GM19452 (cell line): ENCODE measurements at regions not wholly inside any gene's neighbourhood (a gene's known extent, or its start where the extent isn't known, plus 50 kb on each side); places are given as distances from the start of the nearest gene placed in this dataset.
"Not testable (repeated sequence)": the region's sequence is repeated elsewhere in the genome, so short reads cannot be mapped to it uniquely, and the experiment has no call there.

Experiments used
- ATAC-seq: cut with Tn5 transposase; IDR thresholded peaks from one replicate; pipeline ENCODE4 v1.9.1; 2021; ENCODE audit not compliant: unreplicated experiment

DNA sequence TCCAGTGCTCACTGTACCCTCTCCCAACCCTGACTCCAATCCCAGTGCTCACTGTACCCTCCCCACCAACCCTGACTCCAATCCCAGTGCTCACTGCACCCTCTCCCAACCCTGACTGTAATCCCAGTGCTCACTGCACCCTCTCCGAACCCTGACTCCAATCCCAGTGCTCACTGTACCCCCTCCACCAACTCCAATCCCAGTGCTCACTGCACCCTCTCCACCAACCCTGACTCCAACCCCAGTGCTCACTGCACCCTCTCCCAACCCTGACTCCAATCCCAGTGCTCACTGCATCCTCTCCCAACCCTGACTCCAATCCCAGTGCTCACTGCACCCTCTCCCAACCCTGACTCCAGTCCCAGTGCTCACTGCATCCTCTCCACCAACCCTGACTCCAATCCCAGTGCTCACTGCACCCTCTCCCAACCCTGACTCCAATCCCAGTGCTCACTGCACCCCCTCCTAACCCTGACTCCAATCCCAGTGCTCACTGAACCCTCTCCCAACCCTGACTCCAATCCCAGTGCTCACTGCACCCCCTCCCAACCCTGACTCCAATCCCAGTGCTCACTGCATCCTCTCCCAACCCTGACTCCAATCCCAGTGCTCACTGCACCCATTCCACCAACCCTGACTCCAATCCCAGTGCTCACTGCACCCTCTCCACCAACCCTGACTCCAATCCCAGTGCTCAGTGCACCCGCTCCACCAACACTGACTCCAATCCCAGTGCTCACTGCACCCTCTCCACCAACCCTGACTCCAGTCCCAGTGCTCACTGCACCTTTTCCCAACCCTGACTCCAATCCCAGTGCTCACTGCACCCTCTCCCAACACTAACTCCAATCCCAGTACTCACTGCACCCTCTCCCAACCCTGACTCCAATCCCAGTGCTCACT, 136.3 kb upstream of the ZNF618 start:
- not testable (repeated sequence) for ATAC-seq

- not testable (repeated sequence) for ATAC-seq
Observed at GRCh38 chr9:113740508-113741500, 135.3 kb upstream of the ZNF618 start.

DNA sequence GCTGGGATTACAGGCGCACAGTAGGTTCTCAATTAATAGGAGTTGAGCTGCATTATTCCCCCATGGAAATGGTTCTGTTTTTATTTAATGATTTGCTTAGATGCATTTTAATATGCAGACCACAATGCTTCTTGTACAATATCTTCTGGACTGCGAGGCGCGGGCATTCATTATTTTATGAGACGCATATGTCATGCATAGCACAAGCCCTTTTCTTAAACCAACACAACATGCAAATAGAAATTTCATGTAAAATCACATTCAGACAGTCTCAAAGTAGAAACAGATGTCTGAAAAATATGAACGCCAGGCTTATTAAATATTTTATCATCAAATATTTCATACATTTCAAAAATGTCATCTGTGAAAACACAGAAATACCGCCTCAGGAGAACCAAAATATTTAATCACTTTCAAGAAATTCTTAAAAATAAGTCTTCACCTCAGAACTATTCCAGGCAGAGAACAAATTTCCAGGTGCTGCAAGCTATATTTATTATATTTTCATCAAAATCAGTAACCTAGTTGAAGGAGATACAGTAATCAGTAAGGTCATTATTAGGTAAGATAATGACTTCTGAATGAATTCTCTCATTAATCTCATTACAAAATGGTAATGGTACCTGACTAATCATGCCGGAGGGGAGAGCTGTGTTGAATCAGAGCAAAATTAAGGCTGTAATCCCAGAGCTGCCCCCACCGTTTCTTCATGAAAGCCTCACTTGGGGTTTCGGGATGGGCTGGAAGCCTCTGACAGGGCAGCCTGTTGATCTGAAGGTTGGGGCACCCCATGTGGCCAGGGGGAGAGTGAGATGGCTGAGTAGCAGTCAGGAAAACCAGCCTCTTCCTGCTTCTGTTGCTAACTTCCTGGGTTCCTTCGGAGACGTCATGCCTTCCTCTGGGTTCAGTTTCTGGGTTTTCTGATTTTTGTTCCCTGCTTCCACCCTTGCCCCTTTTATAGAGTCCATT, 133.9 kb upstream of the ZNF618 start:
- ATAC-seq, result no peak

GRCh38 chr9:113742878-113743277, 133.2 kb upstream of the ZNF618 start:
- ATAC-seq, result no peak

DNA sequence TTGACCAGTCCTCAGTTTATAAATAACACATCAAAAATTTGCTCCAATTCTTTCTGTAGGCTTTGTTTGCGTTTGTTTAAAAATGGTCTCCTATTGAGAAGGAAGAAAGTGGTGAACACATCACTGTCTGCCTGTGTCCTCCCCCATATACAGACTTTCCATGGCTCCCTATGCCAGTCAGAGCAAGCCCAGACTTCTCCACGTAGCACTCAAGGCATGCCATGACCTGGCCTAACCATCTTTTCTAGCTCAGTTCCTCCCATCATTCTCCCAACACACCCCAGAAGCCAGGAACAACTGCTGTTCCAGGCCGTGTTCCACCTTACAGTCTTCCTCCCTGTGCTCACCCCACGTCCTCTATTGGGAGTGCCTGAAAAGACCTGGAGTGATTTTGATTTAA, 129.6 kb upstream of the ZNF618 start:
- no peak for ATAC-seq

- ATAC-seq, result no peak
Observed at GRCh38 chr9:113748135-113748534, 128.0 kb upstream of the ZNF618 start.

DNA sequence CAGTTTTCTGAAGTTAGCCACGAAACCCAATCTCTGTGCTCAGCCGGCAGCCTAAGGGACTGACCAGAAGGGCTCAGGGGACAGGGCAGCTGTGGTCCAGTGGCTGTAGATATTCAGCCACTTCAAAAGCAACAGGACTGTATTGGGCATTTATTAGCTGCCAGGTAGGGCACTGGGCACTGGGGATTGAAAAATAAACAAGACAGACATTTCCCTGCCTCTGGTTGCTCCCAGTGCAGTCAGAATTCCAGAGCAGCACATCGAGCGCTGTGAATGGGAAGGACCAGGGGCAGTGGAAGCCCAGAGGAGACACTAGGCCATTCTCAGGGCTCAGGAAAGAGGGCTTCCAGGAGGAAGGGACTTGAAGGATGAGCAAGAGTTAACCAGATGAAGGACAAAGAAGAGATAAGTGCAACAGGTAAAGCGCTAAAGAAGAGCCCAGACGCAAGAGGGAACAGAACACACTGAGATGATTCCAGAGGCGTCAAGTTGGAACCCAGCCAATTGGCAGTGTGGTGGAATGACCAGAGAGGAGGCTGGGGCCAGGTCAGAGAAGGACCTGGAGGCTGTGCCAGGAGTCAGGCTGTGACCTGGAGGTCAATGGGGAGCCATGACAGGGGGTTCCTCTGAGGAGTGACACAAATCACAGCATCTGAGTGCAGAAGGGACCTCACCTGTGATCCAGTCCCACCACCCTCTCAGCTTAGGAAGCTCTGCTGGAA, 122.5 kb upstream of the ZNF618 start:
- ATAC-seq, result no peak

- no peak for ATAC-seq
Observed at GRCh38 chr9:113754739-113755138, 121.4 kb upstream of the ZNF618 start.

GRCh38 chr9:113755433-113755832, 120.7 kb upstream of the ZNF618 start:
- no peak for ATAC-seq

DNA sequence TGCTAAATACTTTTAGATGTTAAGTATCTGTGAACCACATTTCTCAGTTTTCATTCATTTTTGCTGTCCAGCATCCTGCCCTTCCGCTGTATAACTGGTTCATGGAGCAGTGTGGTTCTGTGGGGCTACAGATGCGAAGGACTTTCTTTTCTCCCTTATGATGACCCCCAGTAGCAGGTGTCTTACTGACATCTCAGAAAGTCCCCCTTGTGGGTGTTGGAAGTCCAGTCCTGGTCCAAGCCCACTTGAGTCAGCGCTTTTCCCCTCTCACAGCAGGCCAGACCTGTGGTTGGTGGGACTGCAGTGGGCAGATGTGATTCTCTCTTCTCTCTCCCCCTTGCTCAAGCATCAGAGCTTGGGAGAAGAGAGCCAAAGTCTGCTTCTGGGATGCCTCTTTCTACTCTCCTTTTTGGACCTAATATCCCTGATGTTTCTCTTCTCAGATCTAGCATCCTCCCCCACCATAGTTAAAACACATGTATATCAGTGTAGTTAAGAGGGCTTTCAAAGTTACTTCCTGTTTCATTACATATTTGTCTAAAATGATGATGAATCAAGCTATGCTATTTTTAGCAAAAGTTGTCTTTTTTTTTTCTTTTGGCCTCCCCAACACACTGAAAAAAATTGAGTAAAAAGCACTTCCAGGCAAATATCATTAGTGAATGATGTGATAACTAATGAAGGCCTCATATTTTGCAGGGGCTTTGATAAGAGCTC, 119.5 kb upstream of the ZNF618 start:
- ATAC-seq, result no peak

DNA sequence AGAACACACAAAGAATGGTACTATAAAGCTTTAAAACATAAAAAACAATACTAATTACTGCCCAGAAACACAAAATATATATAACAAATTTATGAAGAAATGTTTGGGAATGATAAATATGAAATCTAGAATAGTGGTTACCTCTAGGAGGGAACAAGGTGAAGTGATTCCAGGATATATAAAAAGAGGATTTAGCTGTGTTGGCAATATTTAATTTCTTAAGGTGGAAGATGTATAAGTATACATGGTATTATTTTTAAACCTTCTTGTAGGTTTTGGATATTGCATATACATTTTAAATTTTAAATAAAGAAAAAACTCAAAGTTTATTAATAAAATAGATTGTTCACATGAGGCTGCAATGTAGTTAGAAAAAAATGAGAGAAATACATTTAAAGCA, 112.7 kb upstream of the ZNF618 start:
- no peak for ATAC-seq

DNA sequence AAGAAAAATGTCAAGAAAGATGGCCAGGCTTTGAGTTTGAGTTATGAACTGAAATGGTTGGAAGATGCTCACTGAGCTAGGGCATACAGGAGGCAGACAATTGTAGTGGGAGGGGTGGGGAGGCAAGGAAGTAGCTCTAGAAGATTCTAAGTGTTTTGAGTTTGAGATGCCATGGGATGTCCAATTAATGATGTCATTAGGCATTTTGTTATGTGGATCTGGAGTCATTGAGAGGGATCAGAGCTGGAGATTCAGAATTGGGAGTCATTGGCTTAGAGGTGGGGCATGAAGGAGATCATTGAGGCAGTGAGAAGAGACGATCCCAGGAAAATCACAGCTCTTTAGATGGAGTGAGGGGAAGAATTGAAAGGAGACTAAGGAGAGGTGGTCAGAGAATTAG, 111.5 kb upstream of the ZNF618 start:
- no peak for ATAC-seq

DNA sequence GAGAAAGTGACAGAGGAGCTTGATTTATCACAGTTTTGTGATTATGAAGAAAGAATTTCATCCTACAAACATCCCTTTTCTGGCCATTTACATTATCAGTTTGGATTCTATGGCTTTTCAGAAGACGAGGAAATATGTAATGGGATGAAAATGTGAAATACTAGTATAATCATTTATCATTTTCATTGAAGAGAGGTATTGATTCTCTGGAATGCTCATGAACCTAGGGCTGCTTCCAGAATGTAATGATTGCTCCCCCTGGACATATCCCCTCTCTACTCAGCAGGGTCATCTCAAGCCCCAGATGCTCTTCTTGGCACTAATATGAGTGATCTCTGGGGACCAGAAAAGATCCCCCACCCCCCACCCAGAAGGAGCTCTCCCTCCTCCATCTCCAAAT, 106.7 kb upstream of the ZNF618 start:
- no peak for ATAC-seq

GRCh38 chr9:113770396-113770795, 105.7 kb upstream of the ZNF618 start:
- ATAC-seq, result no peak

DNA sequence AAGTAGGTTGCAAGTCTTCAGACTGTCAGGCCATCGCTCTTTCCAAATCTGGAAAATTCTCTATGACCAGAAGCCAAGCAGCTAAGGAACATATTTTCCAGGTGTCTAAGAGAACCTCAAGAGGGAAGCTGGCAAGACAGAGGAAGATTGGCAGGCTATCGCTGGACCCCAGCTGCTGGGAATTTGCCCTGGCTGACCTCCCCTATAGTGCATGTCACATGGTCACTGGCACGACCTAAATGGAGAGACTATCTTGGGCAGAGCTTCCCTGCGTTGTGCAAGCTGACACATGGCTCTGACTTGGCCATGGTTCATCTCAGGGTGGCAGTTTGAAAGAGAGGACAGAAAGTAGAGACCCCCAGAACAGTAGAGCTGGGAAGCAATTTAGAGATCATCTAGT, 104.9 kb upstream of the ZNF618 start:
- no peak for ATAC-seq

GRCh38 chr9:113772121-113772810, 103.8 kb upstream of the ZNF618 start:
- no peak for ATAC-seq

DNA sequence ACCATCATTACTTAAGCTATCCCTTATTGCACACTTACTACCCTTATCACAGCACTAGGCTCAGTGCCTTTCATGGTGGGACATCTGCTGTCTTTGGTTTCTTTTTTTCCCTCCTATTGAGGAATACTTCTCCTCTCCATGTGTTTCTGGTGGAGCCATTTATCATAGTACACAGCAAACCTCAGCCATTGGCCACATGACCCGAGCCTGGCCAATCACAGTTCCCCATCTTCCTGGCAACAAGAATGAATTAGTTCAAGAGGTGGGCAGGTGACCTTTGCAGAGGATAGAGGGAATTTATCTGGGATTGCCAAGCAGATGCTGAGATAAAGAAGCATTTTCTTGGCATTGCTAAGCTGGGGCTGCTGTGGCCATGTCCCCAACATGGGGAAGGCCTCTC, 101.1 kb upstream of the ZNF618 start:
- no peak for ATAC-seq

DNA sequence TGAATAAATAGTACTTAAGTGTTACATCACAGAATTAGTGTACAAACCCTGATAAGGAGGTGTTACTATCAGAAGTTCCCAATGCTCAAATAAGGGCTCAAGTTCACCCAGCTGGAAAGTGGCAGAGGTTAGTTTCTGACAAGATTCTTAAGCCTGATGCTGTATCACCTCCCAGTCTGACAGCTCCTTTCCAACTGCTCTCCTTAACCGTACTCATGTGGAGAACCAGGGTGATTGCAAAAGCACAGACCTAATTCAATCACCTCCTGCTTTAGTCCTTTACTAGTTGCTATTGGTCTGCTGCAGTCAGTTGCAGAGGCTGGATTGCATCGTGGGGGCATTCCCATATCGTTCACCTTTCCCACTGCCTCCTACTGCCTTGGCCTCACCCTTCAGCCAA, 100.4 kb upstream of the ZNF618 start:
- ATAC-seq, result no peak

DNA sequence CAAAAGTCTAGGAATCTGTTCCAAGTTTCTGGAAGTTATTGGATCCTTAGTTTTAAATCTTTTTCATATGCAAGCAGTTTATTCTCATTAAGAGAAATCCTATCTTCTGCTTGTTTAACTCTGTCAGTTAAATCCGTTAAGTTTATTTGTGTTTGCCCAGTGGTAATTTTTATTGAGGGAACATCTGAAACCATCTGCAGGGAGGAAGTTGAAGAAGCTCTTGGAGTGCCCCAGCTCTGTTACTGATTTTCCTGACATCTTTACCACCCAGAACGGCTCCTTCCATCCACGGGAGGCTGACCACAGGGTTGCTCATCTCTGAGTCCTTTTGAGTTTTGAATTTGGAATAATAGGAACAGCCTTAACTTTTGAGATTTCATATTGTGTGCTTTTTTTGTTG, 99.9 kb upstream of the ZNF618 start:
- ATAC-seq, result no peak
